OCI-LY1 (cell line): ENCODE measurements at regions not wholly inside any gene's neighbourhood (a gene's known extent, or its start where the extent isn't known, plus 50 kb on each side); places are given as distances from the start of the nearest gene placed in this dataset.
A peak's percentile ranks its signal among the peaks of the same experiment; 100 is the strongest.

Experiments
- H2AFZ ChIP-seq: fragments of 200-600 bp; sonication (generic), shearing (Covaris generic); 2 replicates; pipeline ENCODE4 v1.6.0; 2014; ENCODE audit warnings: antibody characterized with exemption, mild to moderate bottlenecking, low read length
- H3F3A ChIP-seq: fragments of 200-600 bp; sonication (generic), shearing (Covaris generic); 2 replicates; pipeline ENCODE4 v1.6.0; 2014; ENCODE audit warnings: mild to moderate bottlenecking, antibody characterized with exemption, low read length, moderate library complexity; ENCODE audit not compliant: insufficient read depth
- H3K27ac ChIP-seq: fragments of 200-600 bp; sonication (generic); 2 replicates; pipeline ENCODE4 v1.5.1; 2014; ENCODE audit warnings: low read length, mixed run types, mild to moderate bottlenecking, low read depth; ENCODE audit not compliant: poor library complexity, severe bottlenecking
- H3K27me3 ChIP-seq: fragments of 200-600 bp; sonication (generic); 2 replicates; pipeline ENCODE4 v1.6.0; 2014; ENCODE audit warnings: antibody characterized with exemption, mild to moderate bottlenecking, low read length, moderate library complexity; ENCODE audit not compliant: insufficient read depth
- H3K36me3 ChIP-seq: fragments of 200-600 bp; sonication (generic); 2 replicates; pipeline ENCODE4 v1.6.1; 2014; ENCODE audit warnings: mild to moderate bottlenecking, antibody characterized with exemption, low read length, moderate library complexity, mixed read lengths; ENCODE audit not compliant: insufficient read depth
- H3K4me1 ChIP-seq: fragments of 200-600 bp; sonication (generic); 2 replicates; pipeline ENCODE4 v1.5.1; 2014; ENCODE audit warnings: mild to moderate bottlenecking, low read length, moderate library complexity; ENCODE audit not compliant: insufficient read depth, severe bottlenecking
- H3K4me2 ChIP-seq: fragments of 200-600 bp; sonication (generic), shearing (Covaris generic); 2 replicates; pipeline ENCODE4 v1.6.1; 2014; ENCODE audit warnings: low read length
- H3K4me3 ChIP-seq: fragments of 200-600 bp; sonication (generic); 2 replicates; pipeline ENCODE4 v1.5.1; 2014; ENCODE audit warnings: low read length, low read depth, mild to moderate bottlenecking, mixed read lengths; ENCODE audit not compliant: poor library complexity, severe bottlenecking
- H3K79me2 ChIP-seq: fragments of 200-600 bp; shearing (Covaris generic); 2 replicates; pipeline ENCODE4 v1.6.1; 2016; ENCODE audit warnings: mixed run types, low read length, mixed read lengths; ENCODE audit not compliant: insufficient read depth
- H3K9ac ChIP-seq: fragments of 200-600 bp; sonication (generic), shearing (Covaris generic); 2 replicates; pipeline ENCODE4 v1.6.1; 2014; ENCODE audit warnings: mild to moderate bottlenecking, low read length, mixed read lengths
- H3K9me2 ChIP-seq: fragments of 200-600 bp; sonication (generic), shearing (Covaris generic); 2 replicates; pipeline ENCODE4 v1.6.1; 2014; ENCODE audit warnings: low read depth, mild to moderate bottlenecking, low read length, mixed read lengths
- H3K9me3 ChIP-seq: fragments of 200-600 bp; shearing (Covaris generic); 2 replicates; pipeline ENCODE4 v1.6.1; 2014; ENCODE audit warnings: low read length, mixed read lengths
- H4K20me1 ChIP-seq: fragments of 200-600 bp; sonication (generic), shearing (Covaris generic); 2 replicates; pipeline ENCODE4 v1.6.0; 2016; ENCODE audit warnings: mild to moderate bottlenecking, low read length; ENCODE audit not compliant: insufficient read depth
- EZH2 ChIP-seq: fragments of 200-600 bp; sonication (generic), shearing (Covaris generic); IDR thresholded peaks from 2 replicates; pipeline ENCODE4 v1.8.0; 2017; ENCODE audit warnings: borderline replicate concordance, mixed run types, mild to moderate bottlenecking, antibody characterized with exemption, low read length, moderate library complexity, mixed read lengths
- TF ChIP-seq, protein P1 (sequence below): fragments of 200-600 bp; sonication (generic), shearing (Covaris generic); IDR thresholded peaks from 2 replicates; pipeline ENCODE4 v1.5.1; 2017; ENCODE audit warnings: mild to moderate bottlenecking, antibody characterized with exemption, low read length, moderate library complexity, mixed read lengths

DNA sequence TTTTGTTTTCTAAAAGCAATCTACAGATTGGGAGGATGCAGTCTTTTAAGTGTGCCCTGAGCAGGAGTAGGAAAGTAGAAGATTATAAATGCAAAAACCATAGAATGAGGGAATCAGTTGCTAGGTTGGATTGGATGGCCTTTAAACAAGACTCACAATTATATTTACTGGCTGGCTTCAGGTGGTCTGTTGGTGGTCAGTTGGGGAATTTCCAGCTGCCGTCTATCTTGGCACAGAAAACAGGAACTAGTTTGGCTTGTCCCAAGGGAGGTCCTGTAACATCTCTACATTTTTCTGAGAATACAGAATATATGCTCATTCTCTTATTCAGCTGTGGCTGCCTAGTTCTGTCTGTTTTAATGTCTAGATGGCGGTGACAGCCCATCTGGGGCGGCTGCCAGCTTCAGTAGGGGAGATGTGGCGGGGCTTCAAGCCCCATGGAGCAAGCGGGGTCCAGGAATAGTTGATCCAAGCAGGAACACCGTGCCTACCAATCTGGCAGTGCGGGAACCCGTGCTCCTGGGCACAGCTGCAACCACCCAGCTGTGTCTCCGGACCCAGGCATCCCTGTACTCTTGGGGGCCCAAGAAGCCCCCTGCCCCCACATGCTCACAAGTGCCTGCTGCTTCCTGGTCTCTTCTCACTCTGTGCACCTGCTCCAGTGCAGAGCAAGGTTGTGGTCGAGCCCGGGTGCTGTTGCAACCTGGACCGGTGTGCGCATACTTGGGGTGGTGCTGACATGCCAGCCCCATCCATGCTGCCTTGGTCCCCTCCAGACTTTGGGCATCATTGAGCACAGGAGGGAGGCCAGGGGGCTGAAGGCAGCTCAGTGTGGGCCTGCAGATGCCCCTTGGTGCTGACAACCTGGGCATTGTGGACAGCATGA lies 1182.6 kb downstream of the AMY1C start:
- H3K9me3 ChIP-seq, result no peaks in the 10 kb centered on the region
- H3K4me1 ChIP-seq, result peaks cover 72% of the 10 kb centered on the region
- peak overlapping the region; percentile 83 for H3K4me2 ChIP-seq
- peak overlapping the region; percentile 99 for H3K27ac ChIP-seq
- TF ChIP-seq, protein P1, sequence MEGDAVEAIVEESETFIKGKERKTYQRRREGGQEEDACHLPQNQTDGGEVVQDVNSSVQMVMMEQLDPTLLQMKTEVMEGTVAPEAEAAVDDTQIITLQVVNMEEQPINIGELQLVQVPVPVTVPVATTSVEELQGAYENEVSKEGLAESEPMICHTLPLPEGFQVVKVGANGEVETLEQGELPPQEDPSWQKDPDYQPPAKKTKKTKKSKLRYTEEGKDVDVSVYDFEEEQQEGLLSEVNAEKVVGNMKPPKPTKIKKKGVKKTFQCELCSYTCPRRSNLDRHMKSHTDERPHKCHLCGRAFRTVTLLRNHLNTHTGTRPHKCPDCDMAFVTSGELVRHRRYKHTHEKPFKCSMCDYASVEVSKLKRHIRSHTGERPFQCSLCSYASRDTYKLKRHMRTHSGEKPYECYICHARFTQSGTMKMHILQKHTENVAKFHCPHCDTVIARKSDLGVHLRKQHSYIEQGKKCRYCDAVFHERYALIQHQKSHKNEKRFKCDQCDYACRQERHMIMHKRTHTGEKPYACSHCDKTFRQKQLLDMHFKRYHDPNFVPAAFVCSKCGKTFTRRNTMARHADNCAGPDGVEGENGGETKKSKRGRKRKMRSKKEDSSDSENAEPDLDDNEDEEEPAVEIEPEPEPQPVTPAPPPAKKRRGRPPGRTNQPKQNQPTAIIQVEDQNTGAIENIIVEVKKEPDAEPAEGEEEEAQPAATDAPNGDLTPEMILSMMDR, result no peak
- TF ChIP-seq EZH2, result no peak
- H3K36me3 ChIP-seq, result 0 out of 2 replicates have a peak, but pooled peaks cover 6% of the 10 kb centered on the region
- no peaks in the 10 kb centered on the region for H3K9me2 ChIP-seq
- no peaks in the 10 kb centered on the region for H3K79me2 ChIP-seq
- H2AFZ ChIP-seq, result no peak overlapping the region
- no peaks in the 10 kb centered on the region for H4K20me1 ChIP-seq
- peak overlapping the region; percentile 56 for H3K4me3 ChIP-seq
- no peaks in the 10 kb centered on the region for H3K27me3 ChIP-seq
- H3F3A ChIP-seq, result peaks cover 3% of the 10 kb centered on the region; the same call in 1 of the 2 replicates
- H3K9ac ChIP-seq, result peak overlapping the region; percentile 72

DNA sequence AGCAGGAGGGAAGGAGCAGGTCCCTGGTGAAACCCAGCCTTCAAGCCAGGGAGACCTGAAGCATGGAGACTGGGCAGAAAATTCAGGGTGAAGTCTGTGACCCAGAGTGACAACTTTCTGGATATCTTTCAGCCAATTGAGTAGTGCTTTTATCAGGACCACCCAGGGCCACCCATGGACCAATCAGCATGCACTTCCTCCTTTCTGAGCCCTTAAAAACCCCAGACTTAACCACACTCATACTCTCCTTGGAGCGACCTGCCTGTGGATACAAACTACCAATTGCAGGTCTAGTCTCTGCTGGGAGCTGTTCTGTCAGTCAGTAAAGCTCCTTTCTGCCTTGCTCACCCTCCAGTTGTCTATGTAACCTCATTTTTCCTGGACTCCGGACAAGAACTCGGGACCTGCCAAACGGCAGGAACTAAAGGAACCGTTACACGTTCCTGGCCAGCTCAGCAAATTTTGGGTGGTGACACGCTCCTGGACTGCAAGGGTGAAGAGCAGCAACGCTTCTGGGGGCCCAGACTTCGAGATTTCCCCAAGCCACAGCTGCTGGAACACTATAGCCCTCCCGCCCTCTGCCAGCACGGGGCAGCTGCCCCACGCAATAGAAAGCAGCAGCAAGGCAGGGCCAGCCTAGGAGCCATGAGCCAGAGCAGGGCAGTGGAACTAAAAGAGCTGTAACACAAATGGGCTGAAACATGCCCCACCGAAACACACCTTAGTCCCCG lies 1183.4 kb downstream of the AMY1C start:
- peaks cover 63% of the 10 kb centered on the region for H3K4me1 ChIP-seq
- H3K36me3 ChIP-seq, result 0 out of 2 replicates have a peak, but pooled peaks cover 6% of the 10 kb centered on the region
- H3K27me3 ChIP-seq, result no peaks in the 10 kb centered on the region
- no peaks in the 10 kb centered on the region for H3K79me2 ChIP-seq
- H3K4me3 ChIP-seq, result peak overlapping the region; percentile 56
- peak overlapping the region; percentile 72 for H3K9ac ChIP-seq
- peak overlapping the region; percentile 83 for H3K4me2 ChIP-seq
- no peaks in the 10 kb centered on the region for H3K9me2 ChIP-seq
- H3K9me3 ChIP-seq, result no peaks in the 10 kb centered on the region
- H4K20me1 ChIP-seq, result no peaks in the 10 kb centered on the region
- peak overlapping the region; percentile 99 for H3K27ac ChIP-seq
- H2AFZ ChIP-seq, result no peak overlapping the region
- no peak for TF ChIP-seq EZH2
- TF ChIP-seq, protein P1, result no peak
- H3F3A ChIP-seq, result peaks cover 3% of the 10 kb centered on the region; the same call in 1 of the 2 replicates

DNA sequence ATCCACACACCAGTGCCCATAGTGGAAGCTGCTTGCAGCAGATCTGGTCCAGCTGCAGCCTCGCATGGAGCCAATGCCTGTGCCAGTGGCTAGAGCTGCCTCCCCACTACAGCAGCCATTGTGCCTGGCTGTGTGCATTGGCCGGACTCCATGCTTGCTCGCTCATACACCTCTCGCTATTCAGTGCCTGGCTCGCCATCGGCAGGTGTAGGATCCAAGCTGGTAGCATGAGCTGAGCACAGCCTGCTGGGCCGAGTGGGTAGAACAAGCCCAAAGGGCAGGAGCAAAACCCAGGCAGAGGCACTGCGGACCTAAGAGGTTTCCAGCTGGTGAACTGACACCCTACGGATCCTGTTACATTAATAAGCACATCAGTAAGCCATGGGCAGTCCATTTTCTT lies 1184.1 kb downstream of the AMY1C start:
- Histone ChIP-seq H3K4me1 (peaks cover 56% of the 10 kb centered on the region), H3K9ac (peak overlapping the region; percentile 72), H2AFZ (no peak overlapping the region), H3K27ac (peak overlapping the region; percentile 99), H3K4me3 (peak overlapping the region; percentile 56), H3K36me3 (0 out of 2 replicates have a peak, but pooled peaks cover 6% of the 10 kb centered on the region), H3K4me2 (peak overlapping the region; percentile 83), H3K27me3 (no peaks in the 10 kb centered on the region), H3K9me3 (no peaks in the 10 kb centered on the region), H3K79me2 (no peaks in the 10 kb centered on the region), H3K9me2 (no peaks in the 10 kb centered on the region), H4K20me1 (no peaks in the 10 kb centered on the region), H3F3A (peaks cover 3% of the 10 kb centered on the region; the same call in 1 of the 2 replicates)
- TF ChIP-seq, protein P1, result peak; percentile 64
- no peak for TF ChIP-seq EZH2
